ENCODE measurements at regions not wholly inside any gene's neighbourhood (a gene's known extent, or its start where the extent isn't known, plus 50 kb on each side); places are given as distances from the start of the nearest gene placed in this dataset.

GRCh38 chr12:91628656-91629055 is 446.0 kb upstream of the DCN start:
- Histone ChIP-seq H3K27me3 (ENCODE audit: control insufficient read depth in 3 of 3, insufficient read depth in 3 of 3, low read length in 2 of 3) (no peaks in the 10 kb centered on the region), H3K9me3 (ENCODE audit: control insufficient read depth in 4 of 4, insufficient read depth in 3 of 4, low read length in 3 of 4) (peaks cover 0 to 2% (median 0%) of the 10 kb centered on the region in 4 donors), H3K27ac (ENCODE audit: low read depth in 1 of 2, low read length in 1 of 2) (no peak overlapping the region), H3K36me3 (ENCODE audit: control insufficient read depth in 4 of 4, insufficient read depth in 4 of 4, low read length in 4 of 4) (no peaks in the 10 kb centered on the region), H3K9ac (ENCODE audit: insufficient read depth in 1 of 2, low read length in 2 of 2) (no peak overlapping the region), H3K4me3 (no peak overlapping the region), H3K4me1 (ENCODE audit: control insufficient read depth in 5 of 5, insufficient read depth in 5 of 5, low read length in 5 of 5) (no peaks in the 10 kb centered on the region)
- no peak for ATAC-seq (ENCODE audit: insufficient read depth, low FRiP score)
- no peak for TF ChIP-seq CTCF (IDR thresholded peaks at IDR 0.05; ENCODE audit: control extremely low read depth, extremely low read depth)
- 67 to 68% methylated on average over 2 of the region's 2 CpGs for WGBS, 2 donors
- no peak for DNase-seq

GRCh38 chr12:91627225-91627624 is 444.6 kb upstream of the DCN start:
- Histone ChIP-seq H3K4me3 (no peak overlapping the region), H3K9ac (ENCODE audit: insufficient read depth in 1 of 2, low read length in 2 of 2) (no peak overlapping the region), H3K36me3 (ENCODE audit: control insufficient read depth in 4 of 4, insufficient read depth in 4 of 4, low read length in 4 of 4) (no peaks in the 10 kb centered on the region), H3K27me3 (ENCODE audit: control insufficient read depth in 3 of 3, insufficient read depth in 3 of 3, low read length in 2 of 3) (no peaks in the 10 kb centered on the region), H3K27ac (ENCODE audit: low read depth in 1 of 2, low read length in 1 of 2) (no peak overlapping the region), H3K4me1 (ENCODE audit: control insufficient read depth in 5 of 5, insufficient read depth in 5 of 5, low read length in 5 of 5) (no peaks in the 10 kb centered on the region), H3K9me3 (ENCODE audit: control insufficient read depth in 4 of 4, insufficient read depth in 3 of 4, low read length in 3 of 4) (peaks cover 0 to 2% (median 0%) of the 10 kb centered on the region in 4 donors)
- no peak for TF ChIP-seq CTCF (IDR thresholded peaks at IDR 0.05; ENCODE audit: control extremely low read depth, extremely low read depth)
- 93 to 96% methylated on average over 2 of the region's 2 CpGs for WGBS, 2 donors
- DNase-seq (no peak), ATAC-seq (ENCODE audit: insufficient read depth, low FRiP score) (no peak)

- DNase-seq: no peak
- H3K36me3 ChIP-seq (ENCODE audit: control insufficient read depth in 4 of 4, insufficient read depth in 4 of 4, low read length in 4 of 4): no peaks in the 10 kb centered on the region
- no peak for TF ChIP-seq CTCF (IDR thresholded peaks at IDR 0.05; ENCODE audit: control extremely low read depth, extremely low read depth)
- no peak overlapping the region for H3K9ac ChIP-seq (ENCODE audit: insufficient read depth in 1 of 2, low read length in 2 of 2)
- no peak for ATAC-seq (ENCODE audit: insufficient read depth, low FRiP score)
- H3K9me3 ChIP-seq (ENCODE audit: control insufficient read depth in 4 of 4, insufficient read depth in 3 of 4, low read length in 3 of 4): peaks cover 0 to 3% (median 0%) of the 10 kb centered on the region in 4 donors
- H3K4me3 ChIP-seq: no peak overlapping the region
- WGBS, 2 donors: 63 to 68% methylated on average over 2 of the region's 2 CpGs
- H3K4me1 ChIP-seq (ENCODE audit: control insufficient read depth in 5 of 5, insufficient read depth in 5 of 5, low read length in 5 of 5): peaks cover 0 to 13% (median 0%) of the 10 kb centered on the region in 5 donors
- no peaks in the 10 kb centered on the region for H3K27me3 ChIP-seq (ENCODE audit: control insufficient read depth in 3 of 3, insufficient read depth in 3 of 3, low read length in 2 of 3)
- H3K27ac ChIP-seq (ENCODE audit: low read depth in 1 of 2, low read length in 1 of 2): no peak overlapping the region
These were observed 440.4 kb upstream of the DCN start for GRCh38 chr12:91622981-91623380.

GRCh38 chr12:91622037-91622436 is 439.4 kb upstream of the DCN start:
- no peaks in the 10 kb centered on the region for H3K27me3 ChIP-seq (ENCODE audit: control insufficient read depth in 3 of 3, insufficient read depth in 3 of 3, low read length in 2 of 3)
- peaks cover 0 to 3% (median 0%) of the 10 kb centered on the region in 4 donors for H3K9me3 ChIP-seq (ENCODE audit: control insufficient read depth in 4 of 4, insufficient read depth in 3 of 4, low read length in 3 of 4)
- no peak overlapping the region for H3K9ac ChIP-seq (ENCODE audit: insufficient read depth in 1 of 2, low read length in 2 of 2)
- peaks cover 0 to 13% (median 0%) of the 10 kb centered on the region in 5 donors for H3K4me1 ChIP-seq (ENCODE audit: control insufficient read depth in 5 of 5, insufficient read depth in 5 of 5, low read length in 5 of 5)
- ATAC-seq (ENCODE audit: insufficient read depth, low FRiP score) (no peak), DNase-seq (no peak)
- no peak for TF ChIP-seq CTCF (IDR thresholded peaks at IDR 0.05; ENCODE audit: control extremely low read depth, extremely low read depth)
- H3K27ac ChIP-seq (ENCODE audit: low read depth in 1 of 2, low read length in 1 of 2): no peak overlapping the region
- H3K36me3 ChIP-seq (ENCODE audit: control insufficient read depth in 4 of 4, insufficient read depth in 4 of 4, low read length in 4 of 4): no peaks in the 10 kb centered on the region
- 76 to 86% methylated on average over 2 of the region's 2 CpGs for WGBS, 2 donors
- H3K4me3 ChIP-seq: no peak overlapping the region
